ENCODE measurements at regions not wholly inside any gene's neighbourhood (a gene's known extent, or its start where the extent isn't known, plus 50 kb on each side); places are given as distances from the start of the nearest gene placed in this dataset.
"Not testable (repeated sequence)": the region's sequence is repeated elsewhere in the genome, so short reads cannot be mapped to it uniquely, and the experiment has no call there.

DNA sequence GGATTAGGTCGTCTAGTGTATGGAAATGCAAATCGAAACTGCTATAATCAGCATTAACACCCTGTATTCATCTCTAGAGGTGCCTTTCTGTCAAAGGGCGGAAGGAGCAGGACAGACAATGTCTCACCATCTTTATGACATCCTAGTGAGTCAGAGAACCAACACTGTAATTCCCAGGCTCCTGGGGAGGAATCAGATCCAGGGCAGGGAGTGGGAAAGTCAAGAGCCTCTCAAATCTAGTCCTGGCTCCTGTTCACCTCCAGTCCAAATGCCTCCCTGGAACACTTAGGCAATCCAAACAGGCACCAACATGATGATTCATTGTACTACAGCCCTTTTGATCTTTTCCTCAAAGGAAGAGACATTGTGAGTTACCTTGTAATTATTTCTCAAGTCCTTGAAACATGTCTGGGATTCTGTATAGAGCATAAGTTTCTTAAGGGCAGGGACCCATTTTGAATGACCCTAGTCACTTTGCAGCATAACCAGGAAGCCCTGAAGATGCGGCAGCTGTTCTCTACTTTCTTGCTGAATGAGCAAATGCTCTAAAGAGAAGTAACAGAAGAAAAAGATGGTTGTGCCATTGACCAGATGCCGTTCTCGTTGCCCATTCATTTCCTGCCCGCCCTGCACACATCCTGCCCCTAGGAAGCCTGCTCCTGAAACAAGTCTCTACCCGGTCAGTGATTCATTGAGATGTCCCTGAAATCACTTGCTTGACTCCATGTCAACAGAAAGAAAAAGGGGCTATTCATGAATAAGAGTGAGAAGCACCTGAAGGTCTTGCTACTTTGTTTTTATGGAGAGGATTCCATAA lies 112.8 kb upstream of the JARID2 start:
- DNase-seq = no peak

DNA sequence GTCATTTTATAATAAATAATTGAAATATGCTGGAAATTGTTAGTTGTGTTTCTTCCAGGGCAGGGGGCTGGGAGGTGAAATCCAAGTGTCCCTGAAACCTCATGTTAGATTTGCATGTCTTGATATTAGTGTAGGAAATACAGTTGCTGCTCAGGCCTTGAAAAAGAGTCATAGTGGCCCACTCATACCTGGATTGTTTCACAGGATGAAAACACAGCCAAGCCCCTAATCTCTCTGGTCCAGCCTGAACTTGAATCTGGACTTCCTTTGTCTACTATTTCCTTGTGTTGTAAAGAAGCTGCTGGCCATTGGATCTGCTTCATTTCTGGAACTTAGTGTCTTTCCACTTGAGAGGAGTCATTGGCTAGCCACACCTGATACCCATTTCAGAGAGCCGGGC lies 108.8 kb upstream of the JARID2 start:
- DNase-seq = no peak

DNA sequence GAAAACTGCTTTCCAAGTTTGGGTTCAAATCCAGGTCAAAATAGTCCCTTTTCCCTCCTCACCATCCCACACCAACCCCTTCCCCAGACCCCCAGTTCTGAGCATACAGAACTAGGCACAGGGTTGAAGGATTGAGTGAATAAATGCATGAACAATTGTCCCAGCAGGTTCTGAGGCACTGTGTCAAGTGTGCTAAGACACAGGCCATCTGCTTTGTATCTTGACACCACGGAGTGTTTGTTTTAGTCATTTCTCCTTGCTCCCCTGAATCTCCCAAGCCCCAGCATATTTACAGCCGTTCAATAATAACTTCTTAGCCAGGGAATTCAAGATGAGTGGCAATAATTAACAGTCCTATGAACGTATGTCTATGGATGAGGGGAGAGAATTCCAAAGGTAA lies 102.8 kb upstream of the JARID2 start:
- no peak for DNase-seq

DNA sequence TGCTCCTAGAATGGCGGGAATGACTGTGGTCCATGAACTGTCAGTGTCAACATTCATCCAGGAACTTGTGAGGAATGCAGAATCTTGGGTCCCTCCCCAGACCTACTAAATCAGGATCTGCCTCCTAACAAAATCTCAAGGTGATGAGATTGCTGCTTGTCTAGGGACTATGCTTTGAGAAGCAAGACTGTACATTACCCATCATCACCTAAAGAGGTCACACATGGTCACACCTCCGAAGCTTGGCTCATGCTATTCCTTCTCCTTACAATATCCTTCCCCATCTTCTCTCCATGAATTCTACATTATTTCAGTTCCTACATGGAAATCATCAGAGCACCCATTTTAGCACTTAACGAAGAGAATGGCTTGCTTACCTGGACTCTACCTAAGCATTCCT lies 102.3 kb upstream of the JARID2 start:
- DNase-seq = no peak

DNA sequence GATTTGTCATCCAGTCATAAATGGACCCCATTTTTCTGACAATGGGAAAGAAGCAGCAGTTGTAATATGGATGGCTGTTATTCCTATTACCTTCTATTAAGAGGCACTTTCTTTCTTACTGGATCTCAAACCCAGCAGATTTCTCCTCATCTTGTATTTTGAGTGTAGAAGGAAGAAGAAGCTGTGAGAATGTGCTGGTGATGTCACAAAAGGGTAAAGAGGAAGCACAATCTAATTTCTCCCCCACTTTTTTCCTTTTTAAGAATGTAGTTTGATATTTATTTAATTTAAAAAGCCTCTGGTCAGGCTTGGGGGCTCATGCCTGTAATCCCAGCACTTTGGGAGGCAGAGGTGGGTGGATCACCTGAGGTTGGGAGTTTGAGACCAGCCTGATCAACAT lies 100.0 kb upstream of the JARID2 start:
- no peak for DNase-seq

DNA sequence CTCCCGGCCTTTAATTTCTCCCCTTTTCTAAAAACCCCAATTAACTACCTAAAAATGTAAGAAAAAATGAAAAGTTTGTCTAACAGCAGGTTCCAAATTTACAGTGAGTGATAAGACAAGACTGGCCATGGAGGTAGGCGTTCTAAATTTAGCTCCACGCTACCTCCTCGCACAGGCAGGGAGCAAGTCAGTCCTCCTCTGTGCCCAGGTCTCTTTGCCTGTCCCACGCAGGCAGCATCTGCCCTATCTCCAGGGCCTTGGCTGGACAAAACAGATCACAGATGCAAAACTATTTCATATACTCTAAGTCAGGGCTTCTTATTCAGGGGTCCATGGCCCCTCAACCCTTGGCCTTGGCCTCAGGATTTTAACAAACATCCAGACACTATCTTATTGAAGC lies 98.0 kb upstream of the JARID2 start:
- no peak for DNase-seq

DNA sequence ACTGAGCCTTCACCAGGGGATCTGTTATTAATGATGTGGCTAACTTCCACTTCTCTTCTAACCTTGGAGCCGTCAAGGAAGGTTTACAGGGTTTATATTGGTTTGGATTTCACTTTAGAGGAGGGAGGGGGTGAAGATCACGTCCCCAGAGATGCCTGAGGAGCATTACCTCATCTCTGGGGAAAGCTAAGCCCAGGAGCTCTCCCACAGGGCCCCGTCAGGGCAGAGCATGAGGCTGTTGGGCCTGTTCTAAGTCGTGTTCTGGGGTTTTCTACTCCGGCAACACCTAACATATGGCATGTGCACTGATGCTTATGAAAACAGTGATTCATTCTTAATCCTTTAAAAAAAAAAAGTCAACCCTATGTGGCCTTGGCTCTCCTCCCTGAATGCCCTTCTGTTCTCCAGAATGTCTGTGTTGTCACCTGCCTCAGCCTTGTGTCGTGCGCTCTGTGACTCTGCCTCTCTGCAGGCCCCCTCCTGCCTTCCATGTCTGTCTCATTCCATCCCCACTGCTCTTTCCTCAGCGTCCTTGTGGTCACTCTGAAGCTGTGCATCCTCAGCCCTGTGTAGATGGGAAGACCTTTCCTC lies 97.4 kb upstream of the JARID2 start:
- no peak for DNase-seq

DNA sequence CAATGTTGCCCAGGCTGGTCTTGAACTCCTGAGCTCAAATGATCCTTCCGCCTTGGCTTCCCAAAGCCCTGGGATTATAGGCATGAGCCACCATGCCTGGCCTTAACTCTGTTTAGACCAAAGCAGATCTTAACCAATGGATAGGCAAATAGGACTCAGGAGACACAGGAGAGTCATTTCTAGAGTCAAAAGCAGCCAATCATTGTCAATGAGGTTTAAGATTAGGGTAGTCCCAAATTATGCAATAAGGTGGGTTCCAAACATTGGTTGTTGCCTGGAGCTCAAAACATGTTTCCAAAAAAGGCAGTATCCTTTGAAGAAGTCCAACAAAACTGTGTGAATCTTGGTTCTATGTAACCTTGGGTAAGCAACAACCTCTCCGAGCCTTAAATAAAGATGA lies 95.7 kb upstream of the JARID2 start:
- no peak for DNase-seq

DNA sequence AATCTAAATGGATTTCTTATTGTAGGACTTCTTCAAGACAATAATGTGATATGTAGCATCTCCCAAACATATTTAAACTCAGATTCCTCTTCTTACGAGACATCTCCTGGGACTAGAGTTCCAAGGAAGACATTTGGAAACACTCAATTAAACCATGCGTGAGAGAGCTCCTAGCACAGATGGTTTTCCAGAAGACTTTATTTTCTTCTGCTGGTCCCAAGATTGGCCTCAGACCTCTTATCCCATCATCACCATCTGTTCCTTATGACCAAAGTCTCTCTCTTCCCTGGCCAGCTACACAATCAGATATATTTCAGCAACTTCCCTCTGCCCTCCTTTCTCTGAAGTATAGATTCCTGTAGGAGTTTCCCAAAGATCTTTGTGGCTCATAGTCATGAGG lies 93.2 kb upstream of the JARID2 start:
- no peak for DNase-seq

DNA sequence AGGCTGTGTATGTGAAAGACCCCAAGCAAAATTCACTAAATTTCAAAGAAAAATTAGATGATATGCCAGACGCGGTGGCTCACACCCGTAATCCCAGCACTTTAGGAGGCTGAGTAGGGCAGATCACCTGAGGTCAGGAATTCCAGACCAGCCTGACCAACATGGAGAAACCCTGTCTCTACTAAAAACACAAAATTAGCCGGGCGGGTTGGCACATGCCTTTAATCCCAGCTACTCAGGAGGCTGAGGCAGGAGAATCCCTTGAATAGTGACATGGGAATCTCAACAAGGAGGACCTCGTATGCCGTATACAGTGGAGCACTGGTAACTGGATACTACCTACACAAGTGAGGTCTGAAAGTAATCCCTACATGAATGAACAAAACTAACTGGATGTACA lies 92.7 kb upstream of the JARID2 start:
- no peak for DNase-seq

DNA sequence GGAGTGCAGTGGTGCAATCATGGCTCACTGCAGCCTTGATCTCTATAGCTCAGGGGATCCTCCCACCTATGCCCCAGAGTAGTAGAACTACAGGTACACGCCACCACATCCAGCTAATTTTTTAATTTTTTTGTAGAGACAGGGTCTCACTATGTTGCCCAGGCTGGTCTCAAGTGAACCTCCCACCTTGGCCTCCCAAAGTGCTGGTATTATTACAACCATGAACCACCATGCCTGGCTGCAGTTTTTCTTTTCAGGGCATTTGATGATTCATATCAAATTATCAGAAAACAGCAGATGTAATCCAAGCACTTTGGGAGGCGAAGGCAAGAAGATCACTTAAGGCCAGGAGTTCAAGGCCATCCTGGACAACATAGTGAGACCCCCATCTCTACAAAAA lies 88.4 kb upstream of the JARID2 start:
- DNase-seq = no peak

DNA sequence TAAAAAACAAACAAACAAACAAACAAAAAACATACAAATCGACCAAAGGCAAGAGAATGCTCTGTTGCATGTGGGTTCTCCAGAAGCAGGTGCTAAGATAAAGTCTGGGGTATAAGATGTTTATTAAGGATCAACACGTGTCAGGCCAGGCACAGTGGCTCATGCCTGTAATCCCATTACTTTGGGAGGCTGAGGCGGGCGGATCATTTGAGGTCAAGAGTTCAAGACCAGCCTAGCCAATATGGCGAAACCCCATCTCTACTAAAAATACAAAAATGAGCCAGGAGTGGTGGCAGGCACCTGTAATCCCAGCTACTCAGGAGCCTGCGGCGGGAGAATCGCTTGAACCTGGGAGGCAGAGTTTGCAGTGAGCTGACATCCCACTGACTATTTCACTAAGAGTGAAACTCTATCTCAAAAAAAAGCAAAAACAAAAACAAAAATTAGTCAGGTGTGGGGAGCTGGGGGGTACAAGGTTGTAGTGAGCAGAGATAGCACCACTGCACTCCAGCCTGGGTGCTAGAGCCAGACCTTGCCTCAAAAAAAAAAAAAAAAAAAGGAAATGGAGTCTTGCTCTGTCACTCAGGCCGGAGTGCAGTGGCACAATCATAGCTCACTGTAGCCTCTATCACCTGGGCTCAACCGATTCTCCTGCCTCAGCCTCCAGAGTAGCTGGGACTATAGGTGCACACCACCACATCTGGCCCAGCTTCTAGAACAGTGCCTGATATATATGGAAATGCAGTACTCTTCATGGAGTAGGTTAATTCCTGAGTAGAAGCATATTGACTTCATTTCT lies 86.8 kb upstream of the JARID2 start:
- no peak for DNase-seq

DNA sequence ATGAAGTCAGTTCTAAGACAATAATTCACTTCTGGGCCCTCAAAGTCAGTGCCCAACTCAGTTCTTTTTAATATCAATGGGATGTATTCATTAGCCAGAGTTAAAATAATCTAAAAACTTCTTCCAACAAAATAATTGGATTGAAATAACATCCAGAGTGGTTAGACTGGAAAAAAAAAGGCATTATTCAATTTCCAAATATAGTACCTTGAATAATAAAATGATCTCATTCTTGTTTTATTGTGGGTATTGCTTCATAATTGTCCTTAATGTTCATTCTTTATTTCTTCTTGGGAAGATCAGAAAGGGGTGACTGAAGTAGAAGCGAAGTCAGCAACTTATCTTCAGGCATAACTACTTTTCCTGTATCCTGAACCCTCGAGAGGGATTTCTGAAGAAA lies 85.1 kb upstream of the JARID2 start:
- no peak for DNase-seq

DNA sequence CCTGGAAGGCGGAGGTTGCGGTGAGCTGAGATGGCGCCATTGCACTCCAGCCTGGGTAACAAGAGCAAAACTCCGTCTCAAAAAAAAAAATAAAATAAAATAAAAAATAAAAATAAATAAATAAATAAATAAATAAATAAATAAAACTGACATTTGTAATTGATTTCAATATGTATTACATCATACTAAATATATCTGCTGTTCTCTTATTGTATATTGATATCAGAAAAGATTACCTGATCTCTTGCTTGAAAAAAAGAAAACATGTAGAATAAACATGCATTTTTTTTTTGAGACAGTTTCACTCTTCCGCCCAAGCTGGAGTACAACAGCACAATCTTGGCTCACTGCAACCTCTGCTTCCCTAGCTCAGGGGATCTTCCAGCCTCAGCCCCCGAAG lies 81.0 kb upstream of the JARID2 start:
- DNase-seq = not testable (repeated sequence)

DNA sequence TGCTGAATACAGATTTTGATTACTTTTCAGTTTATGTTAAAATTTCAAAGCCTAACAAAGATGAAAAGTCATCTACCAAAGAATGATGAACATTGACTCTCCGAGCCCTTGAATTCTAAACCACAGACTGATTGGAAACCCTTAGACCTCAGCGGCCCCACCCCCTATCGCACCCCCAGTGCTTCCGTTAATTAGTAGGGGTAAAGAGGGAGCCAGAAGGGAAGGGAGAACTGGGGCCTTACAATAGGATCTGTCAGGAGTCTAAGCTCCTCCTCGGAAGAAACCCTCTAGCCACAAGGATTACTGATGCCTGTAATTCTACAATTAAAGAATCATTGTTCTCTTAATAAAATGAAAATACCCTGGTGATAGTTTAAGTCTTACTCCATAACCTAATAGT lies 79.7 kb upstream of the JARID2 start:
- no peak for DNase-seq

DNA sequence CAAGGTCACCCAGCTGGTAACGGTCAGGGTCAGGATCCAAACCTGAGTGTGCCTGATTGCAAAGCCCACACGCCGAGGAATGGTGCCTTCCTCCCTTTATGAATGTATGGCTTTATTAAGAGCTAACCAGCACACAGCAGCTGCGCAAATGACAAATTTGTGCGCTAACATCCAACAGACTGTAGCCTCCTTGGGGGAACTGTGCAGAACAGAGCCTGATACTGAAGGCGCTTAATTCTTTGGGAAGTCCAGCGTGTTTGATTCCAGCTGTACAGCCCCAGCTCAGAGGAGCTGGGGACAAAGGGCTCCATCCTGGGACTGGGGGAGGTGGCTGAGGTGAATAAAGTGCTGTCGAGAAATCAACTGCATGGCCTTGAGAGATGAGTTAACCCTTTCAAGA lies 75.7 kb upstream of the JARID2 start:
- DNase-seq = no peak

DNA sequence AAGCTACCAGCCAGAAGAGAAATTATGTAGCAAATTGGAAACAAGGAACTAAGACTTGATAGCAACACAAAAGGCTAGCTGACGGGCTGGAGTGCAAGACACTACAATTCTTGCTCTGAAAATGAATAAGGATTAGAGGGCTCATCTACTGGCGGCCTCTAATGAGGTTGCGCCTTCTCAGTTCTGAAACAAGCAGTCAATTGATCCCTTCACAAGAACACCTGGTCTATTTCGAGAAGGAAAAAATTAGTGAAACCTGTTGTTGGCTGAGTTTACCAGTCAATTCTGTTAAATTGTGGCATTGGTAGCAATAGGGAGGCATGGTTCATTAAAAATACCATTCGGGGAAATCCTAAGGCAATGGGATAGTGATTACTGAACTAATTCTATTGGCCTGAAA lies 74.8 kb upstream of the JARID2 start:
- DNase-seq = no peak

DNA sequence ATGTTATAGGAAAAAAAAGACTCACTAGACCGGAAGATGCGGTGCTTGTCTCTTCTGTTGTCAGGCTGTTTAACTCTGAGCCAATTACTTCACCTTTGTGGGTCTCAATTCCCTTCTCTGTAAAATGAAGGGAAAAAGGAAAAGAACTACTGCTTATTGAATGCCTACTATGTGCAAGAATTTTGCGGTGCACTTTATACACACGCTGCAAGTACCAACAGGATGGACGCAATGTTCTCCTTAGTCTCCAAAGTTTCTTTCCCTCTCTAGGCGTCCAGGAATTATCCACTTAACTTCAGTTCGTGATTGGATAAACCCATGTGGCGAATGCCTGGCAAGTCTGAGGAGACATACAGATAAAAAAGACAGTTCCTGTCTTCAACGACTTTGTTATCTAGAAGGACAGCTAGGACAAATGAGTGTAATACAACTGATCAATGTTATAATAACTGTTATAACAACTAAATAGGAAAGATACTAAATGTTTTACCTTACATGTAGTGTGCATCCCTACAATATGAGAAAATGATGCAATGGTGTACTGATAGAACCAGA lies 69.0 kb upstream of the JARID2 start:
- DNase-seq = no peak

DNA sequence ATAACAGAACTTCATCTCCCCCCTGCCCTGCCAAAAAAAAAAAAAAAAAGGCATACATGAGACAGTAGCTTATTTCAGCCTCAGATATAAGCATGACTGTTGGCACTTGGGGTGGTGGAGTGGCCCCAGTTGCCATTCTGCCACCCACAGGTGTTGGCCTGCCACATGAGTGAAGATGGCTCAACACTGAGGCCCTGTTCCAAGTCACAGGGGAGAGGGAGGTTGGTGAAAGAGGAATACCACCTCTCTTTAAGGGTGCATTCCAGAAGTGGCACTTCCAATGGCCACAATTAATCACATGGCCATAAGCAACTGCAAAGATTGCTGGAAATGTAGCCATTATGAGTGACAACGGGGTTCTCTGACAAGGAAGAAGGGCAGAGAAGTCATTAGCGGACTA lies 61.9 kb upstream of the JARID2 start:
- DNase-seq = no peak

DNA sequence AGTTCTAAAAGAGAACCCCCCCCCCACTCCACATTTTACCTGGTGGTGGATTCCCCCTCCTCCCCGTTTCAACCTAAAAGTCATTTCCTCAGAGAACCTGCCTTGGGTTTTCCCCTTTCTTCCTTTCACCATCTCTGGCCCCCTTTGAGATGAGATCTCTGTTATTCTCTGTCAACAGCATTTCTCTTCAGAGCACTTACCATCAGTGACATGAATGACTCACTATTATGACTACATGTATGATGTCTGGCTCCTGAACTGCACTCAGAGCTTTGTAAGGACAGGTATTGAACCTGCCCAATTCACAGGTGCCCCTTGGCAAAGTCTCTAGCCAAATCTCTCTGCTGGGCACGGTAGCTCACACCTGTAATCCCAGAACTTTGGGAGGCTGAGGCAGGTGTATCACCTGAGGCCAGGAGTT lies 61.4 kb upstream of the JARID2 start:
- DNase-seq = no peak

DNA sequence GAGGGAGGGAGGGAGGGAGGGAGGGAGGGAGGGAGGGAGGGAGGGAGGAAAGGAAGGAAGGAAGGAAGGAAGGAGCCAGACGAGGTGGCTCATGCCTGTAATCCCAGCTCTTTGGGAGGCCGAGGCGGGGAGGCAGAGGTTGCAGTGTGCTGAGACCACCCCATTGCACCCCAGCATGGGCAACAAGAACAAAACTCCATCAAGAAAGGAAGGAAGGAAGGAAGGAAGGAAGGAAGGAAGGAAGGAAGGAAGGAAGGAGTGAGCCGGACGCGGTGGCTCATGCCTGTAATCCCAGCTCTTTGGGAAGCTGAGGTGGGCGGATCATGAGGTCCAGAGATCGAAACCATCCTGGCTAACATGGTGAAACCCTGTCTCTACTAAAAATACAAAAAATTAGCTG lies 60.8 kb upstream of the JARID2 start:
- not testable (repeated sequence) for DNase-seq

DNA sequence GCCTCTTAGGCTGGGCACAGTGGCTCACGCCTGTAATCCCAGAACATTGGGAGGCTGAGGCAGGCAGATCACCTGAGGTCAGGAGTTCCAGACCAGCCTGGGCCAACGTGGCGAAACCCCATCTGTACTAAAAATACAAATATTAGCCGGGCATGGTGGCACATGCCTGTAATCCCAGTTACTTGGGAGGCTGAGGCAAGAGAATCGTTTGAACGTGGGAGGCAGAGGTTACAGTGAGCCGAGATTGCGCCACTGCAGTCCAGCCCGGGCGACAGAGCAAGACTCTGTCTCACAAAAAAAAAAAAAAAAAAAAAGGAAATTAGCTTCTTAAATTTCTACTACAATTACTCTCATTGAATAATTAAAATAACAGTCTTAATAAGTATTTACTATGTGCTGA lies 52.4 kb upstream of the JARID2 start:
- not testable (repeated sequence) for DNase-seq

DNA sequence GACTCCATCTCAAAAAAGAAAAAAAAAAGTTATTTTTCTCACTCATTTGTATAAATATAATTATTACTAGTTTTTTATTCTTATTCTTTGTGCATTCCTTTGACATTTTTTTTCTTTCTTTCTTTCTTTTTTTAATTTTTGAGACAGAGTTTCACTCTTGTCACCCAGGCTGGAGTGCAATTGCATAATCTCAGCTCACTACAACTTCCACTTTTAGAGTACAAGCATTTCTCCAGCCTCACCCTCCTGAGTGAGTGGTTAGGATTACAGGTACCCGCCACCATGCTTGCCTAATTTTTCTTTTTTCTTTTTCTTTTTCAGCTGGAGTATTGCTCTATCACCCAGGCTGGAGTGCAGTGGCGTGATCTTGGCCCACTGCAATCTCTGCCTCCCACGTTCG lies 51.4 kb upstream of the JARID2 start:
- no peak for DNase-seq

Data from NCI-H2107 (cell line).